Keratinocyte (primary cell): ENCODE measurements at regions not wholly inside any gene's neighbourhood (a gene's known extent, or its start where the extent isn't known, plus 50 kb on each side); places are given as distances from the start of the nearest gene placed in this dataset.

Source experiments
- DNase-seq: peaks from one replicate; pipeline ENCODE4 v3.0.0-alpha.2; 2011; ENCODE audit warnings: low read depth, missing footprints, low spot score
- FAIRE-seq: peaks from 2 replicates; lab custom pipeline; 2011; peaks lifted over from hg19 to GRCh38; lab: Jason Lieb, UNC
- H2AFZ ChIP-seq: 2 replicates; pipeline ENCODE4 v1.6.0; 2012; ENCODE audit warnings: low read length, control low read depth, inconsistent platforms; ENCODE audit not compliant: control insufficient read depth
- H3K27ac ChIP-seq: 2 replicates; pipeline ENCODE4 v1.5.1; 2011; ENCODE audit warnings: low read length; ENCODE audit not compliant: control insufficient read depth, insufficient read depth
- H3K27me3 ChIP-seq: 3 replicates; pipeline ENCODE4 v1.6.0; 2011; ENCODE audit warnings: low read length; ENCODE audit not compliant: control insufficient read depth, insufficient read depth; ENCODE audit errors: extremely low read depth
- H3K36me3 ChIP-seq, 2 experiments: 2 replicates in 1 of 2; 3 replicates in 1 of 2; pipeline ENCODE4 v1.5.1; 2011; ENCODE audit warnings: low read length in 2 of 2, mild to moderate bottlenecking in 1 of 2; ENCODE audit not compliant: control insufficient read depth in 2 of 2, insufficient read depth in 2 of 2; ENCODE audit errors: extremely low read depth in 1 of 2
- H3K4me1 ChIP-seq: 3 replicates; pipeline ENCODE4 v1.5.1; 2011; ENCODE audit warnings: low read length; ENCODE audit not compliant: control insufficient read depth, insufficient read depth; ENCODE audit errors: extremely low read depth
- H3K4me2 ChIP-seq: 3 replicates; pipeline ENCODE4 v1.6.0; 2011; ENCODE audit warnings: low read depth, low read length; ENCODE audit not compliant: control insufficient read depth, insufficient read depth; ENCODE audit errors: extremely low read depth
- H3K4me3 ChIP-seq, 3 experiments: fragments of 200-600 bp in 1 of 3; sonication (generic) in 1 of 3; 2 replicates in 2 of 3; 3 replicates in 1 of 3; pipeline ENCODE4 v1.5.1; 2011 to 2016; ENCODE audit warnings: low read length in 3 of 3, mild to moderate bottlenecking in 3 of 3, control low read depth in 2 of 3, inconsistent platforms in 1 of 3, low read depth in 1 of 3, mixed read lengths in 1 of 3, mixed run types in 1 of 3, moderate library complexity in 1 of 3; ENCODE audit not compliant: control insufficient read depth in 2 of 3, insufficient read depth in 2 of 3; ENCODE audit errors: extremely low read depth in 1 of 3
- H3K79me2 ChIP-seq: 2 replicates; pipeline ENCODE4 v1.6.0; 2012; ENCODE audit warnings: low read length; ENCODE audit not compliant: control insufficient read depth, insufficient read depth
- H3K9ac ChIP-seq: 3 replicates; pipeline ENCODE4 v1.6.0; 2011; ENCODE audit warnings: low read length; ENCODE audit not compliant: control insufficient read depth, insufficient read depth; ENCODE audit errors: extremely low read depth
- H3K9me1 ChIP-seq: 3 replicates; pipeline ENCODE4 v1.6.0; 2011; ENCODE audit warnings: low read length; ENCODE audit not compliant: control insufficient read depth, insufficient read depth; ENCODE audit errors: extremely low read depth
- H3K9me3 ChIP-seq: 2 replicates; pipeline ENCODE4 v1.5.1; 2012; ENCODE audit warnings: low read depth, low read length; ENCODE audit not compliant: control insufficient read depth
- H4K20me1 ChIP-seq: 3 replicates; pipeline ENCODE4 v1.6.0; 2011; ENCODE audit warnings: low read length; ENCODE audit not compliant: control insufficient read depth, insufficient read depth; ENCODE audit errors: extremely low read depth
- CTCF ChIP-seq, 3 experiments: IDR thresholded peaks in 1 of 3; conservative IDR thresholded peaks in 1 of 3; optimal IDR thresholded peaks in 1 of 3; 2 replicates in 2 of 3; 3 replicates in 1 of 3; pipeline versions ENCODE3 to v1.5.1; 2011; ENCODE audit warnings: low read length in 3 of 3, mild to moderate bottlenecking in 3 of 3, moderate library complexity in 2 of 3, control low read depth in 1 of 3, inconsistent platforms in 1 of 3; ENCODE audit not compliant: insufficient read depth in 2 of 3; ENCODE audit errors: extremely low read depth in 1 of 3
- EZH2 ChIP-seq: IDR thresholded peaks from one replicate; pipeline ENCODE4 v1.6.1; 2012; ENCODE audit warnings: inconsistent platforms, mild to moderate bottlenecking, low read length, moderate library complexity
- dilution Hi-C: fragments of 300-500 bp; cut with MboI; formaldehyde crosslinking; loops from one replicate; pipeline ENCODE4 v1.7.0; 2020; ENCODE audit warnings: low sequenced_read_pairs; ENCODE audit not compliant: extremely low pct_ligation_motif_present

- H2AFZ ChIP-seq = peak overlapping the region; percentile 99
- no peaks in the 10 kb centered on the region for H3K9me1 ChIP-seq
- H3K9ac ChIP-seq = peak overlapping the region; percentile 77
- no peaks in the 10 kb centered on the region for H3K79me2 ChIP-seq
- no peaks in the 10 kb centered on the region for H4K20me1 ChIP-seq
- DNase-seq (no peak), FAIRE-seq (peak; percentile 53)
- H3K27me3 ChIP-seq = no peaks in the 10 kb centered on the region
- peak overlapping the region; percentile 20 to 76 (median 75) for H3K4me3 ChIP-seq
- peak overlapping the region; percentile 59 for H3K27ac ChIP-seq
- dilution Hi-C loops = no loop called here
- TF ChIP-seq EZH2 (no peak), CTCF (optimal IDR thresholded peaks at IDR 0.05 in 1 of 3, IDR thresholded peaks at IDR 0.05 in 1 of 3, conservative IDR thresholded peaks at IDR 0.05 in 1 of 3; ENCODE audit: extremely low read depth in 1 of 3, insufficient read depth in 2 of 3, low read length in 3 of 3) (no peak)
- peak overlapping the region; percentile 99 for H3K4me2 ChIP-seq
- no peaks in the 10 kb centered on the region for H3K36me3 ChIP-seq
- H3K9me3 ChIP-seq = no peaks in the 10 kb centered on the region
- H3K4me1 ChIP-seq = peaks cover 9% of the 10 kb centered on the region
Observed at GRCh38 chr14:103260629-103261124, 73.4 kb upstream of the EIF5 start.

- H3K36me3 ChIP-seq = no peaks in the 10 kb centered on the region
- no peaks in the 10 kb centered on the region for H3K79me2 ChIP-seq
- FAIRE-seq (no peak), DNase-seq (no peak)
- H2AFZ ChIP-seq = no peak overlapping the region
- no peak overlapping the region for H3K4me2 ChIP-seq
- no peaks in the 10 kb centered on the region for H4K20me1 ChIP-seq
- H3K9ac ChIP-seq = no peak overlapping the region
- no peak overlapping the region for H3K4me3 ChIP-seq
- H3K4me1 ChIP-seq = no peaks in the 10 kb centered on the region
- H3K9me1 ChIP-seq = no peaks in the 10 kb centered on the region
- dilution Hi-C loops = no loop called here
- no peaks in the 10 kb centered on the region for H3K9me3 ChIP-seq
- peaks cover 3% of the 10 kb centered on the region for H3K27me3 ChIP-seq
- no peak for TF ChIP-seq CTCF (optimal IDR thresholded peaks at IDR 0.05 in 1 of 3, IDR thresholded peaks at IDR 0.05 in 1 of 3, conservative IDR thresholded peaks at IDR 0.05 in 1 of 3; ENCODE audit: extremely low read depth in 1 of 3, insufficient read depth in 2 of 3, low read length in 3 of 3)
- no peak for TF ChIP-seq EZH2
- no peak overlapping the region for H3K27ac ChIP-seq
Observed at GRCh38 chr14:103267226-103267910, 66.7 kb upstream of the EIF5 start.
